NT2/D1 (cell line): ENCODE measurements at regions not wholly inside any gene's neighbourhood (a gene's known extent, or its start where the extent isn't known, plus 50 kb on each side); places are given as distances from the start of the nearest gene placed in this dataset.

Source experiments
- SUZ12 ChIP-seq: IDR thresholded peaks from 2 replicates; pipeline ENCODE4 v1.6.1; 2011; ENCODE audit not compliant: insufficient read length, insufficient read depth; ENCODE audit errors: extremely low read depth
- YY1 ChIP-seq: IDR thresholded peaks from 2 replicates; pipeline ENCODE4 v1.6.1; 2011; ENCODE audit not compliant: insufficient read length, insufficient read depth
- ZNF274 ChIP-seq: IDR thresholded peaks from 2 replicates; pipeline ENCODE4 v1.6.1; 2011; ENCODE audit warnings: mild to moderate bottlenecking, low read depth, low read length

- TF ChIP-seq ZNF274 (no peak), YY1 (no peak), SUZ12 (no peak)
Measured at GRCh38 chr6:122322824-122323223, 76.6 kb upstream of the HSF2 start.
